PC-3 (cell line): ENCODE measurements at regions not wholly inside any gene's neighbourhood (a gene's known extent, or its start where the extent isn't known, plus 50 kb on each side); places are given as distances from the start of the nearest gene placed in this dataset.

Experiments
- ATAC-seq: fragments of 200-7000 bp; cut with Tn5 transposase; 2 replicates; pipeline ENCODE4 v1.9.1; 2020; ENCODE audit warnings: mild to moderate bottlenecking, moderate library complexity
- BruUV-seq: library from RNA; stranded (reverse); fragments of 400-500 nt; replicated peaks from 2 replicates; lab custom pipeline; 2021; lab: Mats Ljungman, UMichigan
- CTCF ChIA-PET: fragments of 300-600 bp; sonication (Branson Sonifier 250); formaldehyde crosslinking; loops from one replicate; lab custom pipeline; 2022; ENCODE audit warnings: antibody characterized with exemption; lab: Charles Lee
- POLR2A ChIA-PET: fragments of 300-600 bp; sonication (Branson Sonifier 250); formaldehyde crosslinking; loops from one replicate; lab custom pipeline; 2022; ENCODE audit warnings: antibody characterized with exemption; ENCODE audit not compliant: unreplicated experiment; lab: Charles Lee
- DNase-seq: peaks from one replicate; pipeline ENCODE4 v3.0.0-alpha.2; 2015
- H2AFZ ChIP-seq: fragments of 300-600 bp; sonication (generic); 2 replicates; pipeline ENCODE4 v1.6.0; 2016; ENCODE audit warnings: antibody characterized with exemption, low read length
- H3F3A ChIP-seq: fragments of 300-600 bp; sonication (generic); one replicate; pipeline ENCODE4 v1.6.0; 2017; ENCODE audit warnings: antibody characterized with exemption, low read length, control low read depth, mild to moderate bottlenecking; ENCODE audit not compliant: unreplicated experiment
- H3K27ac ChIP-seq: fragments of 300-600 bp; sonication (generic); 2 replicates; pipeline ENCODE4 v1.5.1; 2016; ENCODE audit warnings: mild to moderate bottlenecking, low read length
- H3K27me3 ChIP-seq: fragments of 300-600 bp; sonication (generic); 2 replicates; pipeline ENCODE4 v1.6.1; 2016; ENCODE audit warnings: low read length, mixed read lengths
- H3K36me3 ChIP-seq: fragments of 300-600 bp; sonication (generic); 2 replicates; pipeline ENCODE4 v1.6.1; 2016; ENCODE audit warnings: low read depth, mixed run types, low read length, mixed read lengths
- H3K4me1 ChIP-seq: fragments of 300-600 bp; sonication (generic); 2 replicates; pipeline ENCODE4 v1.5.1; 2016; ENCODE audit warnings: low read length; ENCODE audit not compliant: insufficient read depth
- H3K4me2 ChIP-seq: fragments of 300-600 bp; sonication (generic); 2 replicates; pipeline ENCODE4 v1.6.0; 2016; ENCODE audit warnings: low read length
- H3K4me3 ChIP-seq: fragments of 300-600 bp; sonication (generic); 2 replicates; pipeline ENCODE4 v1.5.1; 2016; ENCODE audit warnings: mild to moderate bottlenecking, low read length, mixed read lengths
- H3K79me2 ChIP-seq: fragments of 300-600 bp; sonication (generic); 2 replicates; pipeline ENCODE4 v1.6.1; 2017; ENCODE audit warnings: low read length, mixed read lengths
- H3K9ac ChIP-seq: fragments of 300-600 bp; sonication (generic); 2 replicates; pipeline ENCODE4 v1.6.0; 2016; ENCODE audit warnings: mild to moderate bottlenecking, low read length
- H3K9me2 ChIP-seq: fragments of 300-600 bp; sonication (generic); replicated peaks from 2 replicates; pipeline ENCODE4 v1.6.1; 2016; ENCODE audit warnings: mixed run types, low read length, mixed read lengths
- H3K9me3 ChIP-seq: fragments of 300-600 bp; sonication (generic); 2 replicates; pipeline ENCODE4 v1.6.1; 2016; ENCODE audit warnings: low read length, mixed read lengths
- H4K20me1 ChIP-seq: fragments of 300-600 bp; sonication (generic); 2 replicates; pipeline ENCODE4 v1.6.1; 2016; ENCODE audit warnings: low read length, mixed read lengths
- EZH2 ChIP-seq: fragments of 300-600 bp; sonication (generic); IDR thresholded peaks from one replicate; pipeline ENCODE4 v1.6.1; 2017; ENCODE audit warnings: antibody characterized with exemption, mild to moderate bottlenecking, low read length; ENCODE audit not compliant: unreplicated experiment
- EZH2phosphoT487 ChIP-seq: fragments of 300-600 bp; sonication (generic); IDR thresholded peaks from 2 replicates; pipeline ENCODE4 v1.6.1; 2018; ENCODE audit warnings: mild to moderate bottlenecking, antibody characterized with exemption, low read length, borderline replicate concordance
- intact Hi-C: fragments of 100-400 bp; cut with micrococcal nuclease; formaldehyde crosslinking; loops from 2 replicates; pipeline ENCODE4 v1.9.0; 2023
- TF ChIP-seq, protein P1 (sequence below): fragments of 300-600 bp; sonication (generic); conservative IDR thresholded peaks from 2 replicates; pipeline ENCODE4 v1.5.1; 2017; ENCODE audit warnings: antibody characterized with exemption, low read depth, mild to moderate bottlenecking, low read length

DNA sequence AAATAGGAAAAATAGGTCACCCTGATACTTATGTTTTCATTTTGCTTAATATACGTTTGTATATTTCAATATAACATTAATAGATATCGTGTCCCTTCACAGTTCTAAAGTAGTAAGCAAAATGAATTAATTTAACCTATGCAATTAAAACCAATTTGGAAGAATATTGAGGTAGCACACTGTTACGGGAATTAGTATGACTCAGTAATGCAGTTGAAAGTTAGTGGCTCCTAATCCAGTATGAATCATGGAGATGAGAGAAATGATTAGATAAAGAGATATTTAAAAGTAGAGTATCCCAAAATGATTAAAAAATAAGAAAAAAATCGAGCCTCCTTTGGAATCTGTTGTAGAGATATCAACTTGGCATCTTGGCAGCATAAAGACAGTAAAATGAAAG is 177.0 kb upstream of the SLITRK6 start:
- Histone ChIP-seq H3K4me2 (no peak overlapping the region), H3F3A (no peaks in the 10 kb centered on the region), H3K4me1 (peaks cover 16% of the 10 kb centered on the region), H2AFZ (no peak overlapping the region), H3K79me2 (no peaks in the 10 kb centered on the region), H3K36me3 (no peaks in the 10 kb centered on the region), H3K9me3 (no peaks in the 10 kb centered on the region), H3K9me2 (no peaks in the 10 kb centered on the region), H3K4me3 (no peak overlapping the region), H3K27me3 (no peaks in the 10 kb centered on the region), H4K20me1 (no peaks in the 10 kb centered on the region), H3K27ac (no peak overlapping the region), H3K9ac (no peak overlapping the region)
- DNase-seq (peak; percentile 9), ATAC-seq (no peak)
- POLR2A ChIA-PET, result no interaction called here
- CTCF ChIA-PET, result no interaction called here
- no TSS peak for BruUV-seq
- intact Hi-C loops, result loop anchor here (10.0 kb wide), 2 partner anchors 589 to 1299 kb away; no protein-coding TSS in a partner anchor
- TF ChIP-seq, protein P1, sequence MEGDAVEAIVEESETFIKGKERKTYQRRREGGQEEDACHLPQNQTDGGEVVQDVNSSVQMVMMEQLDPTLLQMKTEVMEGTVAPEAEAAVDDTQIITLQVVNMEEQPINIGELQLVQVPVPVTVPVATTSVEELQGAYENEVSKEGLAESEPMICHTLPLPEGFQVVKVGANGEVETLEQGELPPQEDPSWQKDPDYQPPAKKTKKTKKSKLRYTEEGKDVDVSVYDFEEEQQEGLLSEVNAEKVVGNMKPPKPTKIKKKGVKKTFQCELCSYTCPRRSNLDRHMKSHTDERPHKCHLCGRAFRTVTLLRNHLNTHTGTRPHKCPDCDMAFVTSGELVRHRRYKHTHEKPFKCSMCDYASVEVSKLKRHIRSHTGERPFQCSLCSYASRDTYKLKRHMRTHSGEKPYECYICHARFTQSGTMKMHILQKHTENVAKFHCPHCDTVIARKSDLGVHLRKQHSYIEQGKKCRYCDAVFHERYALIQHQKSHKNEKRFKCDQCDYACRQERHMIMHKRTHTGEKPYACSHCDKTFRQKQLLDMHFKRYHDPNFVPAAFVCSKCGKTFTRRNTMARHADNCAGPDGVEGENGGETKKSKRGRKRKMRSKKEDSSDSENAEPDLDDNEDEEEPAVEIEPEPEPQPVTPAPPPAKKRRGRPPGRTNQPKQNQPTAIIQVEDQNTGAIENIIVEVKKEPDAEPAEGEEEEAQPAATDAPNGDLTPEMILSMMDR, result no peak
- TF ChIP-seq EZH2 (no peak), EZH2phosphoT487 (no peak)

- no peaks in the 10 kb centered on the region for H3K36me3 ChIP-seq
- DNase-seq (peak; percentile 58), ATAC-seq (peak; percentile 70)
- POLR2A ChIA-PET, result interaction anchor here (0.5 kb wide), 1 partner anchor 44 kb away, joined by 3 read pairs; no protein-coding TSS in a partner anchor
- intact Hi-C loops, result loop anchor here (5.0 to 10.0 kb wide), 4 partner anchors 590 to 1693 kb away; no protein-coding TSS in a partner anchor
- H3K4me1 ChIP-seq, result peaks cover 16% of the 10 kb centered on the region
- BruUV-seq, result no TSS peak
- H3K9ac ChIP-seq, result no peak overlapping the region
- no peaks in the 10 kb centered on the region for H3K79me2 ChIP-seq
- no peaks in the 10 kb centered on the region for H3F3A ChIP-seq
- H3K27me3 ChIP-seq, result no peaks in the 10 kb centered on the region
- no peak overlapping the region for H3K4me2 ChIP-seq
- CTCF ChIA-PET, result no interaction called here
- H3K27ac ChIP-seq, result no peak overlapping the region
- no peak overlapping the region for H3K4me3 ChIP-seq
- TF ChIP-seq, protein P1, result no peak
- TF ChIP-seq EZH2, result no peak
- no peak for TF ChIP-seq EZH2phosphoT487
- no peaks in the 10 kb centered on the region for H4K20me1 ChIP-seq
- H3K9me2 ChIP-seq, result no peaks in the 10 kb centered on the region
- H3K9me3 ChIP-seq, result no peaks in the 10 kb centered on the region
- no peak overlapping the region for H2AFZ ChIP-seq
Observed at GRCh38 chr13:85974608-85975366, 175.6 kb upstream of the SLITRK6 start.

- Histone ChIP-seq H3F3A (no peaks in the 10 kb centered on the region), H3K9me3 (no peaks in the 10 kb centered on the region), H3K4me1 (peaks cover 12% of the 10 kb centered on the region), H3K9ac (no peak overlapping the region), H3K27ac (no peak overlapping the region), H3K27me3 (no peaks in the 10 kb centered on the region), H3K79me2 (no peaks in the 10 kb centered on the region), H3K36me3 (no peaks in the 10 kb centered on the region), H3K4me2 (no peak overlapping the region), H3K4me3 (no peak overlapping the region), H4K20me1 (no peaks in the 10 kb centered on the region), H2AFZ (no peak overlapping the region), H3K9me2 (no peaks in the 10 kb centered on the region)
- intact Hi-C loops, result loop anchor here (1.0 to 10.0 kb wide), 6 partner anchors 116 to 1697 kb away; no protein-coding TSS in a partner anchor
- ATAC-seq (no peak), DNase-seq (peak; percentile 36)
- TF ChIP-seq, protein P1, result peak; percentile 46
- TF ChIP-seq EZH2, result no peak
- no peak for TF ChIP-seq EZH2phosphoT487
- ChIA-PET POLR2A (no interaction called here), CTCF (interaction anchor here (0.6 to 1.0 kb wide), 4 partner anchors 178 to 1304 kb away, joined by 3 to 5 read pairs (median 3); no protein-coding TSS in a partner anchor)
- BruUV-seq, result no TSS peak
Observed at GRCh38 chr13:85970727-85971126, 171.5 kb upstream of the SLITRK6 start.
